ENCODE measurements at regions not wholly inside any gene's neighbourhood (a gene's known extent, or its start where the extent isn't known, plus 50 kb on each side); places are given as distances from the start of the nearest gene placed in this dataset.

DNA sequence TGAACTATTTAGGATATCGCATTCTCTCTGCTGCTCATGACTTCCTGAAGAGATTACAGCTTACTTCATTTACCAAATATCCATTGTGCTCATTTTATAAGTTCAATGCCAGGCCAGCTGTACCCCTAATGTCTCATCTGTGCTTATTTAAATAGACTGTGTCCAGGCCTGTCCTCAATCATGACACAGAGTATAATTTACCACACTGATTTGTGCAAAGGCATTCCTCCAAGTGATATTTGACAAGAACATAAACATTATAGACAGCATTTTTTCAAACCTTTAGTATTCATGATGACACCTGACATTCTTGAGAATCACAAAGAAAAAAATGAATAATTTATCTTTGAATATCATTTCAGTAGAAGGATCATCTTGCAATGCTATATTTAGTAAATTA lies 260.1 kb upstream of the SEMA3D start:
- Histone ChIP-seq H3K9me3 (no peaks in the 10 kb centered on the region), H3K27me3 (no peaks in the 10 kb centered on the region), H3K36me3 (no peaks in the 10 kb centered on the region), H3K4me3 (no peak overlapping the region), H3K4me1 (no peaks in the 10 kb centered on the region), H3K27ac (no peak overlapping the region)
- DNase-seq (no peak), ATAC-seq (ENCODE audit: low FRiP score in 2 of 2) (no peak)
- WGBS, 2 donors: 60 to 90% methylated on average over 1 of the region's 1 CpG
- no peak for TF ChIP-seq POLR2A (IDR thresholded peaks at IDR 0.05)
- TF ChIP-seq, protein P1, sequence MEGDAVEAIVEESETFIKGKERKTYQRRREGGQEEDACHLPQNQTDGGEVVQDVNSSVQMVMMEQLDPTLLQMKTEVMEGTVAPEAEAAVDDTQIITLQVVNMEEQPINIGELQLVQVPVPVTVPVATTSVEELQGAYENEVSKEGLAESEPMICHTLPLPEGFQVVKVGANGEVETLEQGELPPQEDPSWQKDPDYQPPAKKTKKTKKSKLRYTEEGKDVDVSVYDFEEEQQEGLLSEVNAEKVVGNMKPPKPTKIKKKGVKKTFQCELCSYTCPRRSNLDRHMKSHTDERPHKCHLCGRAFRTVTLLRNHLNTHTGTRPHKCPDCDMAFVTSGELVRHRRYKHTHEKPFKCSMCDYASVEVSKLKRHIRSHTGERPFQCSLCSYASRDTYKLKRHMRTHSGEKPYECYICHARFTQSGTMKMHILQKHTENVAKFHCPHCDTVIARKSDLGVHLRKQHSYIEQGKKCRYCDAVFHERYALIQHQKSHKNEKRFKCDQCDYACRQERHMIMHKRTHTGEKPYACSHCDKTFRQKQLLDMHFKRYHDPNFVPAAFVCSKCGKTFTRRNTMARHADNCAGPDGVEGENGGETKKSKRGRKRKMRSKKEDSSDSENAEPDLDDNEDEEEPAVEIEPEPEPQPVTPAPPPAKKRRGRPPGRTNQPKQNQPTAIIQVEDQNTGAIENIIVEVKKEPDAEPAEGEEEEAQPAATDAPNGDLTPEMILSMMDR (IDR thresholded peaks at IDR 0.05): no peak
- no peak for TF ChIP-seq EP300 (IDR thresholded peaks at IDR 0.05)
- TF ChIP-seq POLR2AphosphoS5 (IDR thresholded peaks at IDR 0.05): no peak

DNA sequence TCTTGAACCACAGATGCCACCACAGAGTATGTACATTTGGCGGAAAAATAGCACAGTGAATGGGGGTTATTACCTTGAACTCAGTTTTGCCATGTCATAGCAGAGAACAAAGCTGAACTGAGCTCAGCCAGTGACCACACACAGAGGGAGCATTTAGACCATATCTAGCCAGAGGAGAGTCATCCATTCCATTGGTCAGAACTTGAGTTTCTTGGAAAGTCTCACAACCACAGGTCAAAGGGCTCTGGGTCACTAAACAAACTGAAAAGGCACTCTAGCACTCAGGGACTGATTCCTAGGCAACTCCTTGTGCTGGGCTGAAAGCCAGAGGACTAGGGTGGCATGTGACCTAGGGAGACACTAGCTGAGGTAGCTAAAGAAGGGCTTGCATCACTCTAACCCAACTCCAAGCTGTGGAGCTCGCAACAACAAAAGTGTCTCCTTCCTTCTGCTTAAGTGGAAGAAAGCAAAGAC lies 239.7 kb upstream of the SEMA3D start:
- TF ChIP-seq EP300 (IDR thresholded peaks at IDR 0.05) (no peak), POLR2AphosphoS5 (IDR thresholded peaks at IDR 0.05) (no peak), POLR2A (IDR thresholded peaks at IDR 0.05) (no peak)
- TF ChIP-seq, protein P1 (IDR thresholded peaks at IDR 0.05): no peak
- Histone ChIP-seq H3K9me3 (no peaks in the 10 kb centered on the region), H3K36me3 (no peaks in the 10 kb centered on the region), H3K27ac (no peak overlapping the region), H3K4me1 (no peaks in the 10 kb centered on the region), H3K4me3 (no peak overlapping the region), H3K27me3 (no peaks in the 10 kb centered on the region)
- 75 to 76% methylated on average over 2 of the region's 2 CpGs for WGBS, 2 donors
- DNase-seq (peak in 1 of 2 donors; percentile 62), ATAC-seq (ENCODE audit: low FRiP score in 2 of 2) (peak in 1 of 2 donors; percentile 57)

DNA sequence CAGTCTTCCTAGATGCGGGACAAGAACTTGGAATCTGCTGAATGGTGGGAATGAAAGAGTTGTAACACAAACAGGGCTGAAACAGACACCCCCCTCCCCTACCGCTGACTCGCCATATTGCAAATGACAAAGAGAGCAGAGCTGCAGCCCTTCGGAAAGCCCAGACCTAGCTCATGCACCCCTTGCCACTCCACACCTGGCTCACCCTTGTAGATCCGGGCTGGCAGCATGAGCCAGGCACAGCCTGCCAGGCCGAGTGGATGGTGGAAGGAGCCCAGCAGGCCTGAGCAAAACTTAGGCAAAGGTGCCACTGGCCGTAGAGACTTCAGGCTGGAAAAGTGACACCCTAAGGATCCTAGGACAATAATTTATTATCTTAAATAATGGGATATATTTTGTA lies 237.4 kb upstream of the SEMA3D start:
- H3K4me1 ChIP-seq: no peaks in the 10 kb centered on the region
- no peaks in the 10 kb centered on the region for H3K9me3 ChIP-seq
- H3K36me3 ChIP-seq: no peaks in the 10 kb centered on the region
- H3K27ac ChIP-seq: no peak overlapping the region
- 93 to 95% methylated on average over 7 of the region's 7 CpGs for WGBS, 2 donors
- TF ChIP-seq POLR2AphosphoS5 (IDR thresholded peaks at IDR 0.05) (no peak), POLR2A (IDR thresholded peaks at IDR 0.05) (no peak), EP300 (IDR thresholded peaks at IDR 0.05) (no peak)
- TF ChIP-seq, protein P1 (IDR thresholded peaks at IDR 0.05): no peak
- H3K4me3 ChIP-seq: no peak overlapping the region
- DNase-seq (peak in 1 of 2 donors; percentile 19), ATAC-seq (ENCODE audit: low FRiP score in 2 of 2) (no peak)
- no peaks in the 10 kb centered on the region for H3K27me3 ChIP-seq

DNA sequence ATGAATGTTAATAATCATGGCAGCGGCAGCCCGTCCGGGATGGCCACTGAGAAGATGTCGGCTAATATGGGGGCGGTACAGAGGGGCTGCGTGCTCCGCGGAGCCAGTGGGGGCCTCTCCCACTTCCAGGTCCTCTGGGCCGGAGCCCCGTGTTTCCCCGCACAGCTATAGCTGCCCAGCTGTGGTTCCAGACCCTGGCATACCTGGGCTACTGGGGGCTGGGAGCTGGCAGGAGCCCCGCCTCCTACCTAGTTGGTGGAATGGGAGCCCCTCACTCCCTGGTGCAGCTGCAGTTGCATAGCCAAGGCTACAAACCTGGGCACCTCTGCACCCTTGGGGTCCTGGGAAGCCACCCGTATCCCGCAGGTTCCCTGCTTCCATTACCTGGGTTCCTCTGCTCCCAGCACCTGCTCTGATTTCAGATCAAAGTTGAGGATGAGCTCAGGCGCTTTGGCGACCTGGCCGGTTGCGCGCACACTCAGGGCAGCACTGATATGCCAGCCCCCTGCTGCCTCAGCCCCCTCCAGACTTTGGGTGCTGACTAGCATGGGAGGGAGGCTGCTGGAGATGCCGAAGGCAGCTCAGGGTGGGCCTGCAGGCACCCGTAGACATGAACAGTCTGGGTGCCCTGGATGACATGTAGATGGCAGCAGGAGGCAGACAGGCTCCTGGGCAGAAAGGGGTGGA lies 236.5 kb upstream of the SEMA3D start:
- Histone ChIP-seq H3K36me3 (no peaks in the 10 kb centered on the region), H3K9me3 (no peaks in the 10 kb centered on the region), H3K27me3 (no peaks in the 10 kb centered on the region), H3K4me3 (no peak overlapping the region), H3K27ac (no peak overlapping the region), H3K4me1 (no peaks in the 10 kb centered on the region)
- peak in 1 of 2 donors; percentile 57 for DNase-seq
- 91 to 92% methylated on average over 20 to 21 of the region's 21 CpGs for WGBS, 2 donors
- no peak for ATAC-seq (ENCODE audit: low FRiP score in 2 of 2)
- no peak for TF ChIP-seq POLR2A (IDR thresholded peaks at IDR 0.05)
- no peak for TF ChIP-seq POLR2AphosphoS5 (IDR thresholded peaks at IDR 0.05)
- TF ChIP-seq EP300 (IDR thresholded peaks at IDR 0.05): no peak
- TF ChIP-seq, protein P1 (IDR thresholded peaks at IDR 0.05): no peak

DNA sequence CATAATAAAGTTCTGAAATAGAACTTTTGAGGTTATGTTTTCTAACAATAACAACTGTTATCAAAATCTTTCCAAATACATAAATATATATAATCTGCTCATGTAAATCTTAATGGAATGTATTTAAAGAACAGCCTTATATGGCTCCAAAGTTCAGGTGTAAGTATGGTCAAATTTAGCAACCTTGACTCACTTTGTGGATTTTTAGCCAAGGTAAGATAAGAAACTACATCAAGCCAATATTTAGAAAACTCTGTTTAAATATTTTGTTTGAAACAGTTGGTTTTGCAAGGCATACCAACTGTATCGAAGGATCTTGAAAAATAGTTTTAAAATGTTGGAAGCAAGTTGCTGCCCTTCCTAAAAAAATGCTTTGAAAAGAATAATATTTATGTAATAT lies 228.9 kb upstream of the SEMA3D start:
- Histone ChIP-seq H3K27me3 (no peaks in the 10 kb centered on the region), H3K27ac (no peak overlapping the region)
- TF ChIP-seq EP300 (IDR thresholded peaks at IDR 0.05) (no peak), POLR2A (IDR thresholded peaks at IDR 0.05) (no peak)
- TF ChIP-seq, protein P1 (IDR thresholded peaks at IDR 0.05): no peak

More for the DNA sequence above, 228.9 kb upstream of the SEMA3D start:
- H3K36me3 ChIP-seq: no peaks in the 10 kb centered on the region
- WGBS, 2 donors: 53 to 69% methylated on average over 1 of the region's 1 CpG
- no peaks in the 10 kb centered on the region for H3K9me3 ChIP-seq
- ATAC-seq (ENCODE audit: low FRiP score in 2 of 2): no peak
- no peak overlapping the region for H3K4me3 ChIP-seq
- DNase-seq: no peak
- H3K4me1 ChIP-seq: no peaks in the 10 kb centered on the region
